Calu3 (cell line): ENCODE measurements at regions not wholly inside any gene's neighbourhood (a gene's known extent, or its start where the extent isn't known, plus 50 kb on each side); places are given as distances from the start of the nearest gene placed in this dataset.

ENCODE experiments used
- BruUV-seq: library from RNA; stranded (reverse); fragments of 400-500 nt; replicated peaks from 2 replicates; lab custom pipeline; 2021; lab: Mats Ljungman, UMichigan
- CTCF ChIA-PET: fragments of 300-600 bp; sonication (Branson Sonifier 250); formaldehyde crosslinking; loops from one replicate; lab custom pipeline; 2022; ENCODE audit warnings: antibody characterized with exemption; lab: Charles Lee
- DNase-seq: peaks from one replicate; pipeline ENCODE4 v3.0.0; 2022
- H3K27ac Mint-ChIP-seq: one replicate; pipeline ENCODE4 v1.8.0; 2022; ENCODE audit warnings: mixed read lengths; ENCODE audit not compliant: unreplicated experiment
- H3K27me3 Mint-ChIP-seq: one replicate; pipeline ENCODE4 v1.8.0; 2022; ENCODE audit warnings: mixed read lengths; ENCODE audit not compliant: unreplicated experiment
- H3K36me3 Mint-ChIP-seq: one replicate; pipeline ENCODE4 v1.8.0; 2022; ENCODE audit warnings: mild to moderate bottlenecking, moderate library complexity, mixed read lengths; ENCODE audit not compliant: insufficient read depth, unreplicated experiment
- H3K4me1 Mint-ChIP-seq: one replicate; pipeline ENCODE4 v1.8.0; 2022; ENCODE audit warnings: mild to moderate bottlenecking, low read depth, mixed read lengths; ENCODE audit not compliant: unreplicated experiment
- H3K4me3 Mint-ChIP-seq: one replicate; pipeline ENCODE4 v1.8.0; 2022; ENCODE audit warnings: mild to moderate bottlenecking, low read depth, moderate library complexity, mixed read lengths; ENCODE audit not compliant: unreplicated experiment
- H3K9me3 Mint-ChIP-seq: one replicate; pipeline ENCODE4 v1.8.0; 2022; ENCODE audit warnings: low read depth, mixed read lengths; ENCODE audit not compliant: unreplicated experiment
- intact Hi-C: fragments of 100-400 bp; cut with micrococcal nuclease; formaldehyde crosslinking; loops from one replicate; pipeline ENCODE4 v1.10.0; 2022; ENCODE audit not compliant: unreplicated experiment
- TF ChIP-seq, protein P1 (sequence below): fragments of 200-600 bp; IDR thresholded peaks from one replicate; pipeline ENCODE4 v1.8.0; 2022; ENCODE audit warnings: antibody characterized with exemption; ENCODE audit not compliant: unreplicated experiment

GRCh38 chr3:106611841-106612240 lies 743.0 kb upstream of the CBLB start:
- Mint-ChIP-seq H3K4me3 (no peak overlapping the region), H3K9me3 (peaks cover 2% of the 10 kb centered on the region), H3K27me3 (no peaks in the 10 kb centered on the region), H3K36me3 (no peaks in the 10 kb centered on the region), H3K4me1 (peaks cover 23% of the 10 kb centered on the region), H3K27ac (no peak overlapping the region)
- intact Hi-C loops = loop anchor here (5.0 kb wide), 1 partner anchor 450 kb away; no protein-coding TSS in a partner anchor
- TF ChIP-seq, protein P1, sequence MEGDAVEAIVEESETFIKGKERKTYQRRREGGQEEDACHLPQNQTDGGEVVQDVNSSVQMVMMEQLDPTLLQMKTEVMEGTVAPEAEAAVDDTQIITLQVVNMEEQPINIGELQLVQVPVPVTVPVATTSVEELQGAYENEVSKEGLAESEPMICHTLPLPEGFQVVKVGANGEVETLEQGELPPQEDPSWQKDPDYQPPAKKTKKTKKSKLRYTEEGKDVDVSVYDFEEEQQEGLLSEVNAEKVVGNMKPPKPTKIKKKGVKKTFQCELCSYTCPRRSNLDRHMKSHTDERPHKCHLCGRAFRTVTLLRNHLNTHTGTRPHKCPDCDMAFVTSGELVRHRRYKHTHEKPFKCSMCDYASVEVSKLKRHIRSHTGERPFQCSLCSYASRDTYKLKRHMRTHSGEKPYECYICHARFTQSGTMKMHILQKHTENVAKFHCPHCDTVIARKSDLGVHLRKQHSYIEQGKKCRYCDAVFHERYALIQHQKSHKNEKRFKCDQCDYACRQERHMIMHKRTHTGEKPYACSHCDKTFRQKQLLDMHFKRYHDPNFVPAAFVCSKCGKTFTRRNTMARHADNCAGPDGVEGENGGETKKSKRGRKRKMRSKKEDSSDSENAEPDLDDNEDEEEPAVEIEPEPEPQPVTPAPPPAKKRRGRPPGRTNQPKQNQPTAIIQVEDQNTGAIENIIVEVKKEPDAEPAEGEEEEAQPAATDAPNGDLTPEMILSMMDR = no peak
- CTCF ChIA-PET = no interaction called here
- no peak for DNase-seq
- BruUV-seq = no TSS peak

- intact Hi-C loops = no loop called here
- Mint-ChIP-seq H3K27ac (no peak overlapping the region), H3K36me3 (no peaks in the 10 kb centered on the region), H3K27me3 (no peaks in the 10 kb centered on the region), H3K9me3 (peaks cover 4% of the 10 kb centered on the region), H3K4me3 (no peak overlapping the region), H3K4me1 (no peaks in the 10 kb centered on the region)
- no peak for DNase-seq
- TF ChIP-seq, protein P1 = no peak
- CTCF ChIA-PET = no interaction called here
- BruUV-seq = no TSS peak
These were observed 747.7 kb upstream of the CBLB start for GRCh38 chr3:106616556-106616955.

- Mint-ChIP-seq H3K4me1 (no peaks in the 10 kb centered on the region), H3K36me3 (no peaks in the 10 kb centered on the region), H3K27ac (no peak overlapping the region), H3K9me3 (peaks cover 4% of the 10 kb centered on the region), H3K4me3 (no peak overlapping the region), H3K27me3 (no peaks in the 10 kb centered on the region)
- intact Hi-C loops = no loop called here
- no peak for DNase-seq
- CTCF ChIA-PET = no interaction called here
- no TSS peak for BruUV-seq
- TF ChIP-seq, protein P1 = no peak
These were observed 748.5 kb upstream of the CBLB start for GRCh38 chr3:106617276-106617675.

DNA sequence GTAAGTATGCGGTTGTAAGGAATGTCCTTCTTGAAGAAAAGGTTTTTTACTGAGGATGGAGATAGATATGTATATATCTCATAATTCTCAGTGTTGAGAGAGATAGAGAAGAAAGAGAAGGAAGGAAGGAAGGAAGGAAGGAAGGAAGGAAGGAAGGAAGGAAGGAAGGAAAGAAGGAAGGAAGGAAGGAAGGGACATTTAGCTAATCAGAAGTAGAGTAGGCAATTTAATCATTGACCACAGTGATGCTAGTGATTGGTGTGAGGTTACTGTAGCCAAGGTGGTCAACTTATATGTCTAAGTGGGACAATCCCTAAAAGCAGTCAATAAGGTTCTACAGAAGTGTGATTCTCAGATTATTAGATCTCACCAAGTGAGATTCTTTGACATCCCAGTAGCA lies 751.8 kb upstream of the CBLB start:
- CTCF ChIA-PET = interaction anchor here (0.6 kb wide), 1 partner anchor 194 kb away, joined by 4 read pairs; no protein-coding TSS in a partner anchor
- H3K27me3 Mint-ChIP-seq = no peaks in the 10 kb centered on the region
- intact Hi-C loops = no loop called here
- TF ChIP-seq, protein P1 = no peak
- no TSS peak for BruUV-seq
- peaks cover 6% of the 10 kb centered on the region for H3K9me3 Mint-ChIP-seq
- H3K27ac Mint-ChIP-seq = no peak overlapping the region
- DNase-seq = no peak
- no peaks in the 10 kb centered on the region for H3K36me3 Mint-ChIP-seq
- H3K4me3 Mint-ChIP-seq = no peak overlapping the region
- H3K4me1 Mint-ChIP-seq = no peaks in the 10 kb centered on the region
